ENCODE measurements at regions not wholly inside any gene's neighbourhood (a gene's known extent, or its start where the extent isn't known, plus 50 kb on each side); places are given as distances from the start of the nearest gene placed in this dataset.
"Not testable (repeated sequence)": the region's sequence is repeated elsewhere in the genome, so short reads cannot be mapped to it uniquely, and the experiment has no call there.

DNA sequence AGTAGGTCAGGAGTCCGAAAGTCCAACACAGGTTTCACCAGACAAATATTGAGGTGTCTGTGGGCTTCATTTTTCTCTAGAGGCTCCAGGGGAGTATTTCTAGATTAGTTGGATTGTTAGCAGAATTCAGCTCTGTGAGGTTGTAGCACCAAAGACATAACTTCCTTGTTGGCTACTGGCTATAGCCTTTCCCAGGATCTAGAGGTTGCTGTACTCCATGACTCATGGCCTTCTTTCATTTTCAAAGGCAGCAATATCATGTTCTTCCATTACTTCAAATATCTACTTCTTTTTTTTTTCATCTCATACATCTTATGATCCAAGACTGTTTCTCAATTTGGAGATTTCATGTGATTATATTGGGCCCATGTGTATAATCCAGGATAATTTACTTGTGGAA, 404.0 kb upstream of the FAM174A start:
- H3K27ac Mint-ChIP-seq, result no peak overlapping the region
- H3K4me3 Mint-ChIP-seq, result no peak overlapping the region
- H3K36me3 Mint-ChIP-seq (ENCODE audit: low read depth), result no peaks in the 10 kb centered on the region
- DNase-seq, result no peak
- H3K27me3 Mint-ChIP-seq, result no peaks in the 10 kb centered on the region
- ChIA-PET CTCF (no interaction called here), POLR2A (no interaction called here)
- no peaks in the 10 kb centered on the region for H3K9me3 Mint-ChIP-seq
- no peaks in the 10 kb centered on the region for H3K4me1 Mint-ChIP-seq

DNA sequence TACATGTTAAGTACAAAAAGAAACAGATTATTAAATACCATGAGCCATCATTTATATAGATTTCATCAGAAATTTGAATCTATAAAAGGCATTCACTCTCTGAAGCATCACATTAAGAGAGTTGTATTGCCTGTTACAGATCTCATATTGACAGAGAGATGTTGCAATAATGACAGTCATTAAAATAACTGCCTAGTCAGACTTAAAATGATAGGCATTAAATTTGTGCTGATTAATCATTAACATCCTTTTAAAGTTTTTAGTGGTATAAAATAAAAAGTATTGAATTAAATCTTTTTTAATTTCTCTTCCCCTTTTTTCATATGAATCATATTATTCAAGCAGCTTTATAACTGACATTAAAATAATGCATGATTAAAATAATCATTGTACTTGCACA, 404.9 kb upstream of the FAM174A start:
- POLR2A ChIA-PET, result no interaction called here

DNA sequence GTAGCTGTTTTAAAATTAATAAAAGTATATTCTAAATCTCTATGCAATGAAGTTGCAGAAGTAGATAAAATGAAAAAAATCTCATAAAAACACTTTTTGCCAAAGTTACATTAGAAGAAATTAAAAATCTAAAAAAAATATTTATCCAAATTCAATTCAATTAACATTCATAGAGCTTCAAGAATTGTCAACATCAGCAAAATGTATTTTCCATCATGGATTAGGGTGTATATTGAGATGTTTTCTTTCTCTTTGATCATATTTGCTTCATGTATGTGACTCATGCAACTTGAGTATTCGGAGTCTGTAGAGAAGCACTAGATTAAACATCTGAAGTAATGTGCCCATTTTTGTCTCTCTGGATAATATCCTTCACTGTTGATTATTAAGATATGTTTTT, 415.3 kb upstream of the FAM174A start:
- Mint-ChIP-seq H3K4me3 (no peak overlapping the region), H3K36me3 (ENCODE audit: low read depth) (no peaks in the 10 kb centered on the region), H3K27ac (no peak overlapping the region), H3K9me3 (no peaks in the 10 kb centered on the region), H3K4me1 (no peaks in the 10 kb centered on the region), H3K27me3 (no peaks in the 10 kb centered on the region)
- CTCF ChIA-PET, result no interaction called here
- no peak for DNase-seq
- POLR2A ChIA-PET, result no interaction called here

More for the DNA sequence above, 404.9 kb upstream of the FAM174A start:
- H3K4me1 Mint-ChIP-seq, result no peaks in the 10 kb centered on the region
- no peaks in the 10 kb centered on the region for H3K27me3 Mint-ChIP-seq
- no peak overlapping the region for H3K27ac Mint-ChIP-seq
- CTCF ChIA-PET, result no interaction called here
- DNase-seq, result no peak
- no peak overlapping the region for H3K4me3 Mint-ChIP-seq
- H3K9me3 Mint-ChIP-seq, result no peaks in the 10 kb centered on the region
- no peaks in the 10 kb centered on the region for H3K36me3 Mint-ChIP-seq (ENCODE audit: low read depth)

DNA sequence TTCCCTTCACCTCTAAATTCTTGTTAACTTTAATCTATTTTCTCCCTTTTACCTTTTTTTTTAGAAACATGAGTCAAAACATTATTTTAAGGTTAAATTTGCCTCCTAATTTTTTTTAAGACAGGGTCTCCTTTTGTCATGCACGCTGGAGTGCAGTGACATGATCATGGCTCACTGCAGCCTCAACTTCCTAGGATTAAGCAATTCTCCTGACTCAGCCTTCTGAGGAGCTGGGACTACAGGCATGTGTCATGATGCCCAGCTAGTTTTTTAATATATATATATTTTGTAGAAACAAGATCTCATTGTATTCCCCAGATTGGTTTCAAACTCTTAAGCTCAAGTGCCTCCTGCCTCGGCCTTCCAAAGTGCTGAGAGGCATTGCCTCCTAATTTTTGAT, 424.7 kb upstream of the FAM174A start:
- Mint-ChIP-seq H3K27me3 (no peaks in the 10 kb centered on the region), H3K4me1 (no peaks in the 10 kb centered on the region), H3K9me3 (peaks cover 15% of the 10 kb centered on the region), H3K27ac (no peak overlapping the region), H3K4me3 (no peak overlapping the region), H3K36me3 (ENCODE audit: low read depth) (no peaks in the 10 kb centered on the region)
- POLR2A ChIA-PET, result no interaction called here
- CTCF ChIA-PET, result no interaction called here
- no peak for DNase-seq

DNA sequence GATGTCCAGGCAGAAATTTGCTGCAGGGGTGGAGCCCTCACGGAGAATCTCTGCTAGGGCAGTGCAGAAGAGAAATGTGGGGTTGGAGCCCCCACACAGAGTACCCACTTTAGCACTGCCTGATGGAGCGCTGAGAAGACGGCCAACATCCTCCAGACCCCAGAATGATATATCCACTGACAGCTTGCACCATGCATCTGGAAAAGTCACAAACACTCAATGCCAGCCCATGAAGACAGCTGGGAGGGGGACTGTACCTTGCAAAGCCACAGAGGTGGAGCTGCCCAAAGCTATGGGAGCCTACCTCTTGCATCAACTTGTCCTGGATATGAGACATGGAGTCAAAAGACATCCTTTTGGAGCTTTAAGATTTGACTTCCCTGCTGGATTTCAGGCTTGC, 426.3 kb upstream of the FAM174A start:
- H3K27me3 Mint-ChIP-seq, result no peaks in the 10 kb centered on the region
- H3K36me3 Mint-ChIP-seq (ENCODE audit: low read depth), result no peaks in the 10 kb centered on the region
- CTCF ChIA-PET, result no interaction called here
- no peak overlapping the region for H3K27ac Mint-ChIP-seq
- H3K4me1 Mint-ChIP-seq, result no peaks in the 10 kb centered on the region
- no peak for DNase-seq
- no peak overlapping the region for H3K4me3 Mint-ChIP-seq
- H3K9me3 Mint-ChIP-seq, result peaks cover 15% of the 10 kb centered on the region
- POLR2A ChIA-PET, result no interaction called here

DNA sequence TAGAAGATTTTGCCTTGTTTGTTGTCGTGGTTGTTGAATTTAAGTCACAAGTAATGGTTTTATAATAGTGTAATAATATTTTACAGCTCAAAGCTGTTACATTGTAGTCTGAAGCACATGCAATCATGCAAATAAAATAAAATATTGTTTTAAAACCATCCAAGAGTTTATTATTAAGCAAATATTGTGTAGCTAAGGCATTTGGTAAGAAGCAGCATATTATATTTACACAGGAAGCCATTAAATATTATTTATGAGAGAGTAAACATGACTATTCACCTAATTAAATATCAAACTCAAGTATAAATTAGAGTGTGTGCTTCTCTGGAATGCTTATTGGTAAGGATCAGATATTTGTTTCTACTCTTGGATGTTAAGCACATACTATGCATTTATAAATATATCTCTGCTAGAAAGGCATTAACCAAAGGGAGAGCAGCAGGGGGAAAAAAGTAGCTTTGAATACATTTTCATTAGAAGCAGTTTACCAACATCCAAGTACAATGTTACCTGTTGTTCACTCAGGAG, 431.5 kb upstream of the FAM174A start:
- POLR2A ChIA-PET; CTCF ChIA-PET; H3K27ac Mint-ChIP-seq; H3K9me3 Mint-ChIP-seq; DNase-seq; H3K4me3 Mint-ChIP-seq; H3K36me3 Mint-ChIP-seq (ENCODE audit: low read depth); H3K27me3 Mint-ChIP-seq; H3K4me1 Mint-ChIP-seq: not testable (repeated sequence)

DNA sequence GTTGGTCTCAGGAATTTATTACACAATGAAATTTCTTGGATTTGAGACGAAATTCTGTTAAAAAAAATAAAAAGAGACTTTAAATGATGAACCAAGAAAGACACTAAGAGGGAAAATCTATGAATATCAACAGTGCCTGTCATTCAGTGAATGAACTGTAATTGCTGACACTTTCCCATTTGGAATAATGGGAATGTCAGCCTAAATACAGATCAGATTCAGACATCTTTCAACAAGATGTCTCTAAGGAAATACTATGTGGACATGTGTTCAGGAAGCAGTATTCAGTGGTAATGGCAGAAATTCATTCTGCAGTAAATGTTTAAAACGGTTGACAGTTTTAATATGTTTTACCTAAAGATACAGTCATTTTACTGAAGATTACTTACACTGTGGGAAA, 433.7 kb upstream of the FAM174A start:
- CTCF ChIA-PET; H3K9me3 Mint-ChIP-seq; POLR2A ChIA-PET; H3K4me1 Mint-ChIP-seq; DNase-seq; H3K27me3 Mint-ChIP-seq; H3K36me3 Mint-ChIP-seq (ENCODE audit: low read depth); H3K4me3 Mint-ChIP-seq; H3K27ac Mint-ChIP-seq: not testable (repeated sequence)

DNA sequence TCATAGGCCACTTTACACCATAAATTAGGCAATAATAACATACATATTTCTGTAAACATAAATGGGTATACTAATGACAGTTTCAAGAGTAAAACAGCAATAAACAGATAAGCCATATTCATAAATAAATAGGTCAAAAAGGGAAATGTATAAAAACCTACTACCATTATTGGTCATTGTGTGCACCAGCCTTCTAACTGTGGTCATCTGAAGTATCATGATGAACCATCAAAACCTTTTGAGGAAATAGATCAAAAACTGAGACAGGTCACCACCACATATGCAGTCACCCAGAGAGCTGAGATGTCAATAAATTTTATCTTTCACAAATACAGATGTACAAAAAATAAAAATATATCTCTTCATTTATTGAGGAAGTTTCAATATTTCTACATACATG, 438.8 kb upstream of the FAM174A start:
- H3K4me3 Mint-ChIP-seq; POLR2A ChIA-PET; H3K36me3 Mint-ChIP-seq (ENCODE audit: low read depth); DNase-seq; H3K27me3 Mint-ChIP-seq; H3K9me3 Mint-ChIP-seq; CTCF ChIA-PET; H3K4me1 Mint-ChIP-seq; H3K27ac Mint-ChIP-seq: not testable (repeated sequence)

DNA sequence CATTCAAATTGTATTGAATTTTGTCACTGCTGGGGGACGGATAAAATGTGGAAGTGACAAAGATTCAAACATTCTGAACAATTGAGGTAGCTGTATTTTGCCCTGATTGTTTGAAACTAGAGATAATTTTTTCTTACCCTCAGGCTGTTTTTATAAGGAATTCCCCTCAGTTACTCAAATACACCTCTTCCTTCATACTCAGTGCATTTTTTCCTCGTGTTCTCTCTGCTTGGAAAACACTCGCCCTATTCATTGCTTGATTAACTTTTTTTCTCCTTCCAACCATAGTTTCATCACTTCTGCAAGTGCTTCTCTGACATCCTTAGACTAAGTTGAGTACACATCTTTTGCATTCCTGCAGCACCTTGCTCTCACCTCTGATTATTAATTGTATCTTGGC, 454.5 kb upstream of the FAM174A start:
- H3K4me1 Mint-ChIP-seq; DNase-seq; POLR2A ChIA-PET; H3K36me3 Mint-ChIP-seq (ENCODE audit: low read depth); CTCF ChIA-PET; H3K27ac Mint-ChIP-seq; H3K27me3 Mint-ChIP-seq; H3K9me3 Mint-ChIP-seq; H3K4me3 Mint-ChIP-seq: not testable (repeated sequence)

DNA sequence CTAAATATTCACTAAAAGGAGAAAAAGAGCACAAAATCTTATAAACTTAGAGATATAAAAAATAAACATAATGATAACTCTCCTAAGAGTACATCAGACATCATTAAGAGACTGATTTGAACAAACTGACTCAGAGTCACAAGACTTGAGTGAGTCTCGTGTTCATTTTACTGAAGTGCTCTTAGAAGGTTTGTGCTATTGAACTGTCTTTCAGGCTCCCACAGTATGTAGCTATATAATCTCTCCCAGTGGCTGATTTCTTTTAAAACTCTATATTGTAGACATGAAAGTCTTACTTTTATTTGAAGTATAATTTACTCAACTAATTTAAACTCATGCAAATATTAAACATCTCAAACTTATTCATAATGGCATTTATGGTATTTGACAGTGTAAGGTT, 456.0 kb upstream of the FAM174A start:
- H3K27ac Mint-ChIP-seq; DNase-seq; H3K36me3 Mint-ChIP-seq (ENCODE audit: low read depth); H3K4me1 Mint-ChIP-seq; H3K9me3 Mint-ChIP-seq; H3K27me3 Mint-ChIP-seq; H3K4me3 Mint-ChIP-seq; POLR2A ChIA-PET; CTCF ChIA-PET: not testable (repeated sequence)

DNA sequence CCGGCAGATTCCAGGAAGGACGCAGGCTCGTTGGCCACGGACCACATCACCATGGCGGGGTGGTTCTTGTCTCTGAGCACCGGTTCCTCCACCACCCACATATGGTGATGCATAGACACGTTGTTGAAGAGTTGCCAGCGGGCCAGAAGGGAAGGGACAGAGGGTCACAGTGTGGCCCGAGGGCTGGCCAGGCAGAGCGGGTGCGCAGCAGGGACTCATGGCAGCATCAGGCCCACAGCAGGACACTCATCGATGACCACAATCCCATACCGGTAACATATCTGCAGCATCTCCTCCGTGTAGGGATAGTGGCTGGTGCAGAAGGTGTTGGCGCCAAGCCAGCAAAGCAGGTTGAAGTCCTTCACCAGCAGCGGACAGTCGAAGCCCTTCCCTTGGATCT, 469.2 kb upstream of the FAM174A start:
- H3K36me3 Mint-ChIP-seq (ENCODE audit: low read depth); H3K9me3 Mint-ChIP-seq; H3K27ac Mint-ChIP-seq; POLR2A ChIA-PET; H3K4me3 Mint-ChIP-seq; H3K4me1 Mint-ChIP-seq; DNase-seq; H3K27me3 Mint-ChIP-seq; CTCF ChIA-PET: not testable (repeated sequence)

DNA sequence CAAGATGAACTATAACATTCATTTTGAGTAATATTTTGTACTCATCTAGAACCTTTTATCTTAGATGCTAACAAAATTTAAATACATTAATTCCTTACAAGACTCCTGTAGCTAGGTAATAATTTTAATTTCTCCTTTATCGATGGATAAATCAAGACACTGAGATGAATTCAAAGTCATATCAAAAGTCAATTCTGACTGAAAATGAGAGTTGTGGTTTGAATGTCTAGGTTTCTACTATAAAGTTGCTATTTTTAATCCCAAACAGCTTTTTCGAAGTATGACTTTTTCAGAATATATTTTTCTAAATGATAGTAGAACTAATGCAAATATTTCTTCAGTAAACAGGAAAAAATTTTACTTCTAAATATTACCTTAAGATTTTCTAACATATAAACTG, 491.7 kb upstream of the FAM174A start:
- no peaks in the 10 kb centered on the region for H3K4me1 Mint-ChIP-seq
- no peaks in the 10 kb centered on the region for H3K27me3 Mint-ChIP-seq
- no peak overlapping the region for H3K4me3 Mint-ChIP-seq
- POLR2A ChIA-PET, result no interaction called here
- no peak overlapping the region for H3K27ac Mint-ChIP-seq
- no peak for DNase-seq
- no peaks in the 10 kb centered on the region for H3K9me3 Mint-ChIP-seq
- CTCF ChIA-PET, result no interaction called here
- H3K36me3 Mint-ChIP-seq (ENCODE audit: low read depth), result no peaks in the 10 kb centered on the region

DNA sequence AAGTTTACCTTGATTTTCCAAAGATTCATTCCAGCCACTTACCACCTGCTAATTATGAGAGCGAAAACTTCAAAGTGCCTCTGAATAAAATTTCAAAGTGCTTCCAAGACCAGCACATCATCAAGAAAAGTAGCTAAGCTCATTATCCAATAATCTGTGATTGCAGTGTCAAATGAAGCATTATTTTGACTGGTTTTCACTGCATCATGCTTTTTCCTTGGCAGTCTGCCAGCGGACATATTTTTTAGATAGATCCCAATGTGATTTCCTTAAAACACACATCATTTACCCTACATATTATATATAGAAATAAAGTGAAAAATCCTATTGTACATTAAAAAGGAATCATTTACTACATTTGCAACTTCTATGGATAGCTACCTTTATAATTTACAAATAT, 508.6 kb upstream of the FAM174A start:
- H3K4me1 Mint-ChIP-seq, result no peaks in the 10 kb centered on the region
- no peak for DNase-seq
- no peaks in the 10 kb centered on the region for H3K27me3 Mint-ChIP-seq
- H3K9me3 Mint-ChIP-seq, result no peaks in the 10 kb centered on the region
- H3K4me3 Mint-ChIP-seq, result no peak overlapping the region
- no peaks in the 10 kb centered on the region for H3K36me3 Mint-ChIP-seq (ENCODE audit: low read depth)
- POLR2A ChIA-PET, result no interaction called here
- H3K27ac Mint-ChIP-seq, result no peak overlapping the region
- CTCF ChIA-PET, result no interaction called here

DNA sequence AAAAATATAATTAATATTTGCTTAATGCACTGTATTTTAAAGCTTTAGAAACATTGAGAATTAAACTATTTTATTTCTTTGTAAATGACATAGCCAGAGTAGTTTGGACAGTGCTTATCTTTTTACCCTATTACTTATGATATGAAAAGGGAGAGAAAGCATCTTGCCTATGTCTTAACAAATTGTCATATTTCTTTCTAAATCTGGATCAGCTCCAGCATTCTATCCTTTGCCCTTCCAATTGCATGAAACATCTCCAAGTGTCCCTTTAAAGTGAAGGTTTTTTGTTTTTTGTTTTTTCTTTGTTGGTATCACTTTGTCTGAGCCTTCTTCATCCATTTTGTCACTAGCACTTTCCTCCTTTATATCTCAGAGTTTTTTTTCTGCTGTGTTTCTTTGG, 511.6 kb upstream of the FAM174A start:
- Mint-ChIP-seq H3K36me3 (ENCODE audit: low read depth) (no peaks in the 10 kb centered on the region), H3K9me3 (no peaks in the 10 kb centered on the region), H3K27me3 (no peaks in the 10 kb centered on the region), H3K4me1 (no peaks in the 10 kb centered on the region), H3K4me3 (no peak overlapping the region), H3K27ac (no peak overlapping the region)
- ChIA-PET CTCF (no interaction called here), POLR2A (no interaction called here)
- DNase-seq, result no peak

DNA sequence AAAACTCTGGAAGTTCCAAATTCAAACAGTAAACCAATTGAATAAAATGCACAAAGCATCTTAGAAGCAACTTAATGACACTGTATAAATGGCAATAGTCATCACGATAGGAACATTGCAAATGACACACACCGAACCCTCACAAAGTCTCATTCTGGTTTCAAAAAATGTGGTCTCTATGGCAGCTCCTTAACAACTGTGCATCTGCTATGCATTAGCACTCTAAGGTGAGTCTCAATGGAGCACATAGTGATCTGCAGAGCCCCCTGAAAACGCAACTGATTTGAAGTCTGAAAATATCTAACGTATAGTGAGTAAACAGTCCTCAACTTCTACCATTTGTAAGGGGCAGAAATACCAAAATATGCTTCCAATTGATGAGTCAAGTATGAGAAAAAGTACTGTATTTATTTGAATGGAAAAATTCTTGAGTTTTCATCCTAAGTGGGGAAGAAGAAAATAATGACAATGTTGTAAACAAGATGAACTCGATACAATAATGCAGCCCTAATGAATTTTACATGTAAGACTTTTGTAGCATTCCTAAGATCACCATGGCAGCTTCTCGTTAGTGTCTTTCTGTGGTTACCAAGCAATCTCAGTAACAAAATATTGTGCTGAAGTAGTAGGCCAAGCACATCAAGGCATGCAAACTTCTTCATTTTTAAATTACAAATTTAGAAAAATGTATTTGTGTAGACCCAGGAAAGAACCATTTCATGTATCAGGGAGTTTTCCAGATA, 517.5 kb upstream of the FAM174A start:
- CTCF ChIA-PET, result no interaction called here
- Mint-ChIP-seq H3K4me3 (no peak overlapping the region), H3K27me3 (no peaks in the 10 kb centered on the region), H3K4me1 (no peaks in the 10 kb centered on the region), H3K27ac (no peak overlapping the region), H3K9me3 (no peaks in the 10 kb centered on the region), H3K36me3 (ENCODE audit: low read depth) (no peaks in the 10 kb centered on the region)
- POLR2A ChIA-PET, result no interaction called here
- no peak for DNase-seq

Measured in activated CD4-positive, alpha-beta memory T cell treated with anti-CD3 and anti-CD28 coated beads, Interleukin-2, amount 10 ng/mL, durations not matched to agents 7 days and 5 days (primary cell).